ENCODE measurements at regions not wholly inside any gene's neighbourhood (a gene's known extent, or its start where the extent isn't known, plus 50 kb on each side); places are given as distances from the start of the nearest gene placed in this dataset.

DNA sequence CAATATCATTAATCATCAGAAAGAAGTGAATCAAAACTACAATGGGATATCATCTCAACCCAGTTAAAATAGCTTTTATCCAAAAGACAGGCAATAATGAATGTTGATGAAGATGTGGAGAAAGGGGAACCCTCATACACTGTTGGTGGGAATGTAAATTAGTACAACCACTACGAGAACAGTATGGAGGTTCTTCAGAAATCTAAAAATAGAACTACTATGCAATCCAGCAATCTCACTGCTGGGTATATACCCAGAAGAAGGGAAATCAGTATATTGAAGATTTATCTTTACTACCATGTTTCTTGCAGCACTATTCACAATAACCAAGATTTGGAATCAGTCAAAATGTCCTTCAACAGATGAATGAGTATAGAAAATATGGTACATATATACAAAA is 189.8 kb downstream of the HHIPL2 start:
- no peak for DNase-seq

DNA sequence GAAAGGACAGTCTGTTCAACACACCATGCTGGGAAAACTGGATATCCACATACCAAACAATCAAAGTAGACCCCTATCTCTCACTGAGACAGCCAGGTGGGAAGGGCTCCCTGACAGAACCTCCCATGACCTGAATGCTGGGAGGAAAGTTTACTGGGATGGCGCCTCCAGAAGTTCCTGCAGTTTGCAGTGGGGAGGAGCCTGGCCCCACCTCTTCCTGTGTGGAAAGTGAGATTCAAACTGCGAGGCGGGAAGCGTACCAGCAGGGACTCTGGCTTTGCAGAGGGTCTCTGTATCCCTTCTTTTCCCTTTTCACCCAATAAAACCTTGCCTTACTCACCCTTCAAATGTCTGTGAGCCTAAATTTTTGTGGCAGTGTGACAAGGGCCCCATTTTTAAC is 190.7 kb downstream of the HHIPL2 start:
- DNase-seq, result no peak

GRCh38 chr1:222347627-222348026 is 200.3 kb downstream of the HHIPL2 start:
- DNase-seq, result peak; percentile 81

DNA sequence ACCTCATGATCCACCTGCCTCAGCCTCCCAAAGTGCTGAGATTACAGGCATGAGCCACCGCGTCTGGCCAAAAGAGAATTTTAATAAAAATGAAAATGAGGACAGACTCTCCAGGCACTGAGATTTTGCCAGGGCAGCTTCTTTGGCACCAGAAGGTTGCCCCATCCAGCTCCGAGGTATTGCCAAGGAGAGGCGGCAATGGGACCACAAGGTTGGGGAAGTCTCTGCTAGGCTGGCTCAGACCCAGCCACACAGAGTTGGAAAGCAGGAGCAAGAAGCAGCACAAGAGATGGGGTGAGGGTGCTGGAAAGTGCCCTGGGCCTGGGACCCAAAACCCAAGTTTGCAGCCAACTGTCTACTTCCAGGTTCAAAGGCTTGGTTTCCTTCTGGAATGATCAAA is 200.9 kb downstream of the HHIPL2 start:
- no peak for DNase-seq

GRCh38 chr1:222339376-222339947 is 208.4 kb downstream of the HHIPL2 start:
- DNase-seq, result no peak

GRCh38 chr1:222335586-222335985 is 212.3 kb downstream of the HHIPL2 start:
- no peak for DNase-seq

DNA sequence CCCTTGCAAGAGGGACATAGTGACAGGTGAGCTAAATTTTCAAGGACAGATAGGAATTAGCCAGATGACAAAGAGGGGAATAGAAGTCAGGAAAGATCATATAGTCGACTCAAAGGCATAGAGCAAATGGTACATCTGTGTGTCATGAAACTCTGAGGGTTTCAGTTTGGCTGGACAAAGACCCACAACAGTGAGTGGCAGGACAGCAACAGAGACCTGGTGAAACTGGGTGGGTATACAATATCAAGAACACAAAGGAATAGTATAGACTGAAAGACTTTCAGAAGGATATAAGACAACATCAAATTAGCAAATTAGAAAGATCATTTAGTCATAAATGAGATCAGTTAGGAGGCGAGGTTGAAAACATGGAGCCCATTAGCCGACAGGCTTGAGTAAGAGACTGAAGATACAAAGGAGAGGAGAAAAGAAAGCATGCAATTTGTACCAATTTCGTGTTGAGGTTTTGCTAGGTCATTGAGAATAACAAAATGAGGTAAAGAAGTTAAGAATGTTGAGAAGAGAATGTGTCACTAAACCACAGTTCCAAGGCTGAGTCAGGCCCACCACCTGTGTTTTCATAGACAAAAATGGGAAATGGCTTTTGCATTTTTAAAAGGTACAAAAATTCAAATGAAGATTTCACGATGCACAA is 213.8 kb downstream of the HHIPL2 start:
- no peak for DNase-seq

DNA sequence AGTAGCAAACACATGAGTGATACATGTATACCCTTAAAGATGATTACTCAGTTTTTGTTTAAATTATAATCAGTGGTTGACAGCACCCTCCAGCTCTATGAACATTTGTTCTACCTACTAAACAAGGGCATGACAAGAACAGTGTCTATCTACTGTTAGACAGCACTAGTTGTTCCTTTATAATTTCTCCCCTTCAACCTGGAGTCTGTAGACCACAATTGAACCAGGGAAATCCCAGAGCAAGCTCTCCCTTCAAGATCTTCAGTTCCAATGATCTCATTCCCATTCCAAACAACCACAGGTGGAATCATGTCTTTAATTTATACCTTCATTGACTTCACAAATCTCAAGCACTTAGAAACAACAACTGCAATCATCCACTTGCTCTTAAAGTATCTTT is 216.1 kb downstream of the HHIPL2 start:
- no peak for DNase-seq

GRCh38 chr1:222331340-222331739 is 216.6 kb downstream of the HHIPL2 start:
- no peak for DNase-seq

DNA sequence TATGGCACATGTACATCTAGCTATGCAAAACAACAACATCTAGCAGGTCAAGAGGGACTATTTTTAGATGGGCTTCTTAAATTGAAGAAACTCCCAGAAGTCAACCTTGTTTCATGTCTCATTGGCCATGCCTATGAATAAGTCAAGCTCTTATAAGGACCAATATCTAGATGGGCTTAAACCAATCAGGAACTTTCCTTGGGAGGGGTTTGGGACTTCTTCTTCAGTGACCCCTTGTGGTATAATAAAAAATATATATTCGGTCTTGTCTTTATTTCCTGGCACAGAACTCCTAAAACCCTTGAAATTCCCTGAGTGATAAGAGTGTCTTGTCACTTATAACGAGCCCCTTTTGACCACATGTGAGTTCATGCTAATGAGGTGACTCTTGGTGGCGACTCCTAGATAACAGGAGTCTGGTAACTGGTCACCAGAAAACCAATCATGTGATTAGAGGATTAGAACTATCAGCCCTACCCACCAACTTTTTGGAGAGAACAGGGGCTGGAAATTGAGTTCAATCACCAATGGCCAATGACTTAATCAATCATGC is 218.3 kb downstream of the HHIPL2 start:
- DNase-seq, result no peak

GRCh38 chr1:222326710-222327036 is 221.2 kb downstream of the HHIPL2 start:
- no peak for DNase-seq

- DNase-seq, result no peak
These were observed 221.7 kb downstream of the HHIPL2 start for GRCh38 chr1:222326006-222326709.

DNA sequence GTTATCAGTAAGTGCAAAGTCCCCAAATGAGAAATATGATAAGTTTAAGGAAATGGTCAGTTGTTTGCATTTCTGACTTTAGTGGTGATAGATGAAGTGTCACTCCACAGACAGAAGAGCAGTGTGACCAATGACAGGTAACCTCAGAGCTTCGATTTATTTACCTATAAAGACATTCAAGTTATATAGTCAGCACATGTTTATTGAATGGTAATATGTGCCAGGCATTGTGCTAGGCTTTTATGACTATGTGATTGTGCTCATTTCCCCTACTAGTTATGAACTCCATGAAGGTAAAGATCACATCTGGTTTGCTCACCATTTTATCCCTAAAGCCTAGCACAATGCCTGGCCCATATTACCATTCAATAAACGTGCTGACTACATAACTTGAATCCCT is 222.4 kb downstream of the HHIPL2 start:
- DNase-seq, result no peak

- no peak for DNase-seq
These were observed 233.1 kb downstream of the HHIPL2 start for GRCh38 chr1:222314839-222315238.

DNA sequence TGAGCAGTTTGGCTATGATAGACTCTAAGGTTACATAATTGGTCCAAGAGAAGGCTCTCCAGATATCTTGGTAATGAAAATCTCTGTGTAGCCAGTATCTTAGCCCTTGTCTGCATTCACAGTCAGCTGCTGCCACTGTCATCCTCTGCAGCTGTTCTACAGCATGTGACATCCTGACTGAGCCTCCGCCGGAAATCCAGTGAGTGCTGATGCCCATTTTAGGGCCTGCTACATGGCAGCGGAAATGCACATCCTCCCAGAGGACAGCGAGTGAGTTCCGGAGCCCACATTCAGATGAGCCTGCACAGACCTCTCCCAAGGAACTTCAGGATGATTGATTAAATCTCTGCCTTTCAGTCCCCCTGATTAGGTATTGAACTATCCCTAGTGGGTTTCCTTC is 237.1 kb downstream of the HHIPL2 start:
- no peak for DNase-seq

- DNase-seq, result no peak
These were observed 240.3 kb downstream of the HHIPL2 start for GRCh38 chr1:222307621-222308020.

DNA sequence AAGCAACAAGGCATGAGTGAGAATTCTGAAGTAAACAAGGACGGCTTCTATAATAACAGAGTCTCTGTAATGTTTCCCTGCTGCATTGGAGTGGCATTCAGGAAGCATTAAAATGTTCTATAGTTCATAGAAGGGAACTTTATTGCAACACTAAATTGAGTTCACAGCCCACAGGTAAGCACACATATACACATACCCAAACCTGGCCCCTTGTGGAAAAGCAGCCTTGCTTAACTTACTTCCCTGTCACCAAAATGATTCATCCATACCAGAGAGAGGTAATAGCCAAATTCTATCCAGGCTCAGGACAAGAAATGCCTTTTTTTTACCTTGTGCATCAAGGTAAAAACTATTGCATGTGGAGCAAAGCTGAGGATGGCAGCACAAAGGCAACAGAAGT is 241.4 kb downstream of the HHIPL2 start:
- no peak for DNase-seq

- no peak for DNase-seq
These were observed 241.9 kb downstream of the HHIPL2 start for GRCh38 chr1:222306011-222306410.

GRCh38 chr1:222301652-222302051 is 246.3 kb downstream of the HHIPL2 start:
- DNase-seq, result no peak

- no peak for DNase-seq
These were observed 248.4 kb downstream of the HHIPL2 start for GRCh38 chr1:222299524-222299923.

DNA sequence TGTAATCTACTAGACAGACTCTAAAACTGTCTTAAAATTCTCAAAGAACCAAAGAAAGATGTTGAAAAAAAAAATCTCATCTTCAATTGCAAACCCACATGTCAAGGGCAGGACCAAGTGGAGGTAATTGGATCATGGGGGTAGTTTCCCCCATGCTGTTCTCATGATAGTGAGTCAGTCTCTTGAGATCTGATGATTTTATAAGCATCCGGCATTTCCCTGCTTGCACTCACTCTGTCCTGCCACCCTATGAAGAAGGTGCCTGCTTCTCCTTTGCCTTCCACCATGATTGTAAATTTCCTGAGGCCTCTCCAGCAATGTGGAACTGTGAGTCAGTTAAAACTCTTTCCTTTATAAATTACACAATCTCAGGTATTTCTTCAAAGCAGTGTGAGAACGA is 257.0 kb downstream of the HHIPL2 start:
- no peak for DNase-seq

DNA sequence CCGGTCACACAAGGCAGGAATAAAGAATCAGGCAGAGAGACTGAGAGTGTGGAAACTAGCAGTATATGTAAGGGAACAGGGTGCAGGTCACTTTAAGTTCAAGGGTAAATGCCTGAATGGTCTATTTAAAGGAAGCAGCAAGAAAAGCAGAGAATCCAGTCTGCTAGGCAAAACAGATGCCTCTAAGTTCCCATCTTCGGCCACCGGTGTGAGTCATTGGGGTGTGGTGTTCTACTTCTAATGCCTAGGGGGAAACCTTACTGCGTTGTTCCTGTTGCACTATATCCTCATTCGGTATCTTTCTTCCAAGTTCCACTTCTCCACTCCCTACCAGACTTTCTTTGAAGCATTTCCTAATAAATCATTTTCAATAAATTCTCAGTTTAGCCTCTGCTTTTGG is 259.9 kb downstream of the HHIPL2 start:
- DNase-seq, result no peak

GRCh38 chr1:222286011-222286410 is 261.9 kb downstream of the HHIPL2 start:
- DNase-seq, result no peak

DNA sequence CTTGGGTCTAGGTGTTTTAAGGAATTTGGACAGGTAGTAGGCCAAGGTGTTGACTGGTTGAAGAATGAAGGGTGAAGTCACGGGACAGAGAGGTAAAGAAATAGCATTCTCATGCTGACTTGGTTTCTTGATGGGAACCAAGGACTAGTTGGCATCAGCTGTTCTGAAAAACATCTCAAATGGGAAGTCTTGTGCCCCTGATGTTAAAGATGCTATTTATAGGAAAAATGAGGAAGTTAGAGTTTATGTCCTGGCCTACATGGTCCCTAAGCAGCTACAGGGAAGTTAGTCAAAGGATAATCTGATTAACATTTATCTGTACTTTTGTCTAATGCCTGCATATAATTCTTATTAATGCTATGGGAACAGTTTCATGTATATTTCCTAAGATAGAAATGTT is 262.4 kb downstream of the HHIPL2 start:
- DNase-seq, result no peak
